CD14-positive monocyte (primary cell): ENCODE measurements at regions not wholly inside any gene's neighbourhood (a gene's known extent, or its start where the extent isn't known, plus 50 kb on each side); places are given as distances from the start of the nearest gene placed in this dataset.
A peak's percentile ranks its signal among the peaks of the same experiment; 100 is the strongest.

ENCODE experiments used
- DNase-seq, 3 donors: peaks; one replicate each; pipeline ENCODE4 v3.0.0-alpha.2; 2011 to 2022
- H2AFZ ChIP-seq: 2 replicates; pipeline ENCODE4 v1.6.0; 2012; ENCODE audit warnings: mild to moderate bottlenecking, low read depth, low read length, inconsistent platforms; ENCODE audit not compliant: insufficient read depth, poor library complexity, severe bottlenecking
- H3K27ac ChIP-seq, 2 donors: 1 replicate in 1 of 2; 2 replicates in 1 of 2; pipeline ENCODE4 v1.5.1; 2012 to 2013; ENCODE audit warnings: low read length in 2 of 2, control low read depth in 1 of 2, inconsistent platforms in 1 of 2, low read depth in 1 of 2, mild to moderate bottlenecking in 1 of 2
- H3K27me3 ChIP-seq, 2 donors: one replicate each; pipeline versions ENCODE4 v1.6.0 to v1.6.1; 2011 to 2013; ENCODE audit warnings: low read length in 2 of 2; ENCODE audit not compliant: control insufficient read depth in 2 of 2, insufficient read depth in 2 of 2
- H3K36me3 ChIP-seq, 2 donors: replicated peaks in 1 of 2; 1 replicate in 1 of 2; 2 replicates in 1 of 2; pipeline versions ENCODE4 v1.5.1 to v1.6.1; 2012 to 2013; ENCODE audit warnings: low read length in 2 of 2, control low read depth in 1 of 2, inconsistent platforms in 1 of 2, mild to moderate bottlenecking in 1 of 2; ENCODE audit not compliant: insufficient read depth in 2 of 2, control insufficient read depth in 1 of 2
- H3K4me1 ChIP-seq, 2 donors: 1 replicate in 1 of 2; 2 replicates in 1 of 2; pipeline versions ENCODE4 v1.5.1 to v1.6.1; 2012 to 2013; ENCODE audit warnings: low read length in 2 of 2, control low read depth in 1 of 2, inconsistent platforms in 1 of 2, mild to moderate bottlenecking in 1 of 2, moderate library complexity in 1 of 2; ENCODE audit not compliant: insufficient read depth in 2 of 2, control insufficient read depth in 1 of 2
- H3K4me2 ChIP-seq: replicated peaks from 2 replicates; pipeline ENCODE3; 2012; ENCODE audit warnings: low read length, moderate library complexity, mild to moderate bottlenecking; ENCODE audit not compliant: poor library complexity, severe bottlenecking; ENCODE audit errors: extremely low read depth
- H3K4me3 ChIP-seq, 3 experiments: fragments of 200-600 bp in 1 of 3; sonication (generic) in 1 of 3; replicated peaks in 1 of 3; 1 replicate in 2 of 3; 2 replicates in 1 of 3; pipeline ENCODE4 v1.5.1; 2011 to 2013; ENCODE audit warnings: low read length in 3 of 3, mild to moderate bottlenecking in 3 of 3, control low read depth in 2 of 3, low read depth in 2 of 3, inconsistent platforms in 1 of 3, moderate library complexity in 1 of 3
- H3K79me2 ChIP-seq: 2 replicates; pipeline ENCODE4 v1.6.0; 2012; ENCODE audit warnings: mild to moderate bottlenecking, control low read depth, inconsistent platforms, low read length, moderate library complexity; ENCODE audit not compliant: insufficient read depth
- H3K9ac ChIP-seq: 2 replicates; pipeline ENCODE4 v1.6.0; 2017; ENCODE audit warnings: low read length, mild to moderate bottlenecking; ENCODE audit not compliant: insufficient read depth, poor library complexity, severe bottlenecking
- H3K9me3 ChIP-seq, 2 donors: replicated peaks in 1 of 2; 1 replicate in 1 of 2; 2 replicates in 1 of 2; pipeline versions ENCODE4 v1.5.1 to v1.6.1; 2012 to 2013; ENCODE audit warnings: low read length in 2 of 2, control low read depth in 1 of 2; ENCODE audit not compliant: control insufficient read depth in 1 of 2, insufficient read depth in 1 of 2
- H4K20me1 ChIP-seq: 2 replicates; pipeline ENCODE4 v1.6.0; 2012; ENCODE audit warnings: mild to moderate bottlenecking, low read length, control low read depth, moderate library complexity; ENCODE audit not compliant: insufficient read depth
- H3K27ac Mint-ChIP-seq, 7 donors: one replicate each; pipeline ENCODE4 v1.8.0; 2020; ENCODE audit warnings: mild to moderate bottlenecking in 7 of 7, mixed read lengths in 7 of 7, moderate library complexity in 6 of 7, inconsistent platforms in 2 of 7
- H3K27me3 Mint-ChIP-seq, 3 donors: one replicate each; pipeline ENCODE4 v1.8.0; 2021 to 2022; ENCODE audit warnings: low read depth in 3 of 3, mild to moderate bottlenecking in 3 of 3, mixed read lengths in 3 of 3, moderate library complexity in 3 of 3, inconsistent platforms in 1 of 3
- H3K36me3 Mint-ChIP-seq, 2 donors: one replicate each; pipeline ENCODE4 v1.8.0; 2020; ENCODE audit warnings: mixed read lengths in 2 of 2, inconsistent platforms in 1 of 2, mild to moderate bottlenecking in 1 of 2
- H3K4me1 Mint-ChIP-seq: one replicate; pipeline ENCODE4 v1.8.0; 2020; ENCODE audit warnings: mild to moderate bottlenecking, mixed read lengths
- H3K4me3 Mint-ChIP-seq, 2 donors: one replicate each; pipeline ENCODE4 v1.8.0; 2020; ENCODE audit warnings: mild to moderate bottlenecking in 2 of 2, mixed read lengths in 2 of 2, moderate library complexity in 1 of 2
- H3K9me3 Mint-ChIP-seq, 7 donors: one replicate each; pipeline ENCODE4 v1.8.0; 2020 to 2022; ENCODE audit warnings: mixed read lengths in 7 of 7, mild to moderate bottlenecking in 6 of 7, moderate library complexity in 6 of 7, inconsistent platforms in 2 of 7
- WGBS: methylation state at CpG from one replicate; pipeline ENCODE4 v1.1.5; 2013; ENCODE audit warnings: missing lambda C conversion rate; ENCODE audit not compliant: insufficient coverage; 5-methylcytosine and 5-hydroxymethylcytosine counted together
- intact Hi-C, 2 donors: fragments of 100-400 bp; cut with micrococcal nuclease; formaldehyde crosslinking; loops; one replicate each; pipeline versions ENCODE4 v1.15.0 to v1.15.1; 2023
- TF ChIP-seq, protein P1 (sequence below): fragments of 200-600 bp; IDR thresholded peaks from one replicate; pipeline ENCODE4 v1.8.0; 2022; ENCODE audit warnings: antibody characterized with exemption, mild to moderate bottlenecking

DNA sequence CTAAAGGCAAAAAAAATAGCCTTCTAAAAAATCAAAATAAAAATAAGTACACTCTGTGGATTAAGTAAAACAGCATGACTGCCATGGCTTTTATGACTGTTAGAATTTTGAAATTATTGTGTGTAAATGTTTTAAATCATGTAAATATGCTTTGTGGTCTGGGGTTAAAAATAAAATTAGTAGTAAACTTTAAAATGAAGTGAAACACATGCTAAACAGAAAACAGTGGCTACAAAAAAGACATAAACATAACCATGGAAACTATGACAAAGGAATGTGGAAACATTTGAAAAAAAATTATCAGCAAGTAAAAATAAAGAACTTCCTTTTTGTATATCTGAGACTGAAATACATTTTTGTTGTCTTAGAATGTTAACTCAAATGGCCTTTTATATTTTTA, 134.5 kb upstream of the SPEF2 start:
- DNase-seq = peak; percentile 14 to 65 (median 46)
- H3K27ac Mint-ChIP-seq = peak overlapping the region; percentile 92 to 98 (median 94)

DNA sequence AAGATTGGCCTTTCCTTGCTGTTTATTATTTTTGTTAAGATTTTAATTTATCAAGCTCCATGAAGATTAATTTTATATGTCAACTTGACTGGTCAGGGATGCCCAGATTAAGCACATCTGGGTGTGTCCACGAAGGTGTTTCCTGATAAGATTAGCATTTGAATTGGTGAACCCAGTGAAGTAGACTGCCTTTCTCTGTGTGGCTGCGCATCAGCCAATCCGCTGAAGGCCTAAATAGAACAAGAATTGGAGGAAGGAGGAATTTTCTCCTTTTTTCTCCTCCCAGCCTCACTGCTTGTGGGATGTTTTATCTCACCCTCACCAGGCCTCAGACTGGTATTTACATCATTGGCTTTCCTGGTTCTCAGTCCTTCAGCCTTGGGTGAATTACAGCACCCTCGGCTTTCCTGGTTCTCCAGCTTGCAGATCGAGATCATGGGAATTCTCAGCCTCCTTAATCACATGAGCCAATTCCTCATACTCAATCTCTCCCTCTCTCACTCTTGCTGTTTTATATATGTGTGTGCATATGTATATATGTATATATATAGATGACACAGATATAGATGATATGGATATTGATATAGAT, 135.4 kb upstream of the SPEF2 start:
- Histone ChIP-seq H4K20me1 (no peaks in the 10 kb centered on the region), H3K27me3 (no peaks in the 10 kb centered on the region), H3K27ac (peak overlapping the region; percentile 54 to 85), H3K9me3 (no peaks in the 10 kb centered on the region), H3K79me2 (no peaks in the 10 kb centered on the region), H3K4me3 (peak overlapping the region in 1 of 3 experiments; percentile 9), H3K36me3 (no peaks in the 10 kb centered on the region), H2AFZ (no peak overlapping the region), H3K4me2 (no peak overlapping the region), H3K4me1 (peaks cover 54 to 65% of the 10 kb centered on the region in 2 donors), H3K9ac (no peak overlapping the region)
- intact Hi-C loops = loop anchor here in 1 of 2 donors (10.0 kb wide), 1 partner anchor 167 kb away; no protein-coding TSS in a partner anchor
- Mint-ChIP-seq H3K27me3 (no peaks in the 10 kb centered on the region), H3K4me1 (peaks cover 71% of the 10 kb centered on the region), H3K27ac (peak overlapping the region; percentile 92 to 98 (median 94)), H3K36me3 (no peaks in the 10 kb centered on the region), H3K9me3 (peaks cover 0 to 1% (median 0%) of the 10 kb centered on the region in 7 donors), H3K4me3 (no peak overlapping the region)
- TF ChIP-seq, protein P1, sequence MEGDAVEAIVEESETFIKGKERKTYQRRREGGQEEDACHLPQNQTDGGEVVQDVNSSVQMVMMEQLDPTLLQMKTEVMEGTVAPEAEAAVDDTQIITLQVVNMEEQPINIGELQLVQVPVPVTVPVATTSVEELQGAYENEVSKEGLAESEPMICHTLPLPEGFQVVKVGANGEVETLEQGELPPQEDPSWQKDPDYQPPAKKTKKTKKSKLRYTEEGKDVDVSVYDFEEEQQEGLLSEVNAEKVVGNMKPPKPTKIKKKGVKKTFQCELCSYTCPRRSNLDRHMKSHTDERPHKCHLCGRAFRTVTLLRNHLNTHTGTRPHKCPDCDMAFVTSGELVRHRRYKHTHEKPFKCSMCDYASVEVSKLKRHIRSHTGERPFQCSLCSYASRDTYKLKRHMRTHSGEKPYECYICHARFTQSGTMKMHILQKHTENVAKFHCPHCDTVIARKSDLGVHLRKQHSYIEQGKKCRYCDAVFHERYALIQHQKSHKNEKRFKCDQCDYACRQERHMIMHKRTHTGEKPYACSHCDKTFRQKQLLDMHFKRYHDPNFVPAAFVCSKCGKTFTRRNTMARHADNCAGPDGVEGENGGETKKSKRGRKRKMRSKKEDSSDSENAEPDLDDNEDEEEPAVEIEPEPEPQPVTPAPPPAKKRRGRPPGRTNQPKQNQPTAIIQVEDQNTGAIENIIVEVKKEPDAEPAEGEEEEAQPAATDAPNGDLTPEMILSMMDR = no peak
- DNase-seq = no peak
- 60% methylated on average over 1 of the region's 5 CpGs for WGBS

More for the DNA sequence above, 134.5 kb upstream of the SPEF2 start:
- no peaks in the 10 kb centered on the region for H3K79me2 ChIP-seq
- peak overlapping the region; percentile 6 for H3K9ac ChIP-seq
- TF ChIP-seq, protein P1 = no peak
- peaks cover 48 to 65% of the 10 kb centered on the region in 2 donors for H3K4me1 ChIP-seq
- H3K9me3 ChIP-seq = no peaks in the 10 kb centered on the region
- no peaks in the 10 kb centered on the region for H3K36me3 ChIP-seq
- H4K20me1 ChIP-seq = no peaks in the 10 kb centered on the region
- H3K27ac ChIP-seq = peak overlapping the region in 1 of 2 donors; percentile 85
- no peak overlapping the region for H2AFZ ChIP-seq
- intact Hi-C loops = loop anchor here in 1 of 2 donors (10.0 kb wide), 1 partner anchor 168 kb away; no protein-coding TSS in a partner anchor
- Mint-ChIP-seq H3K4me3 (peak overlapping the region in 1 of 2 donors; percentile 35), H3K4me1 (peaks cover 71% of the 10 kb centered on the region), H3K9me3 (peaks cover 0 to 1% (median 0%) of the 10 kb centered on the region in 7 donors), H3K36me3 (no peaks in the 10 kb centered on the region), H3K27me3 (no peaks in the 10 kb centered on the region)
- H3K4me3 ChIP-seq = peak overlapping the region in 1 of 3 experiments; percentile 9
- peak overlapping the region; percentile 37 for H3K4me2 ChIP-seq
- H3K27me3 ChIP-seq = no peaks in the 10 kb centered on the region
